GM23338 (cell line): ENCODE measurements at regions not wholly inside any gene's neighbourhood (a gene's known extent, or its start where the extent isn't known, plus 50 kb on each side); places are given as distances from the start of the nearest gene placed in this dataset.

ENCODE experiments used
- ATAC-seq: fragments of 200-7000 bp; cut with Tn5 transposase; 3 replicates; pipeline ENCODE4 v1.9.1; 2020
- DNase-seq: peaks from one replicate; pipeline ENCODE4 v3.0.0-alpha.2; 2015; ENCODE audit warnings: low spot score
- H2AFZ ChIP-seq: fragments of 200-600 bp; sonication (generic); 2 replicates; pipeline ENCODE4 v1.8.0; 2016; ENCODE audit warnings: antibody characterized with exemption, mild to moderate bottlenecking, moderate library complexity
- H3F3A ChIP-seq: fragments of 200-600 bp; sonication (generic); replicated peaks from 2 replicates; pipeline ENCODE4 v1.8.0; 2017; ENCODE audit warnings: antibody characterized with exemption, mixed run types, low read depth
- H3K27ac ChIP-seq: fragments of 200-600 bp; sonication (generic); 2 replicates; pipeline ENCODE4 v1.6.1; 2016; ENCODE audit warnings: low read depth
- H3K27me3 ChIP-seq: fragments of 200-600 bp; sonication (generic); 2 replicates; pipeline ENCODE4 v1.8.0; 2016; ENCODE audit warnings: mild to moderate bottlenecking, mixed run types, moderate library complexity; ENCODE audit not compliant: insufficient read depth
- H3K36me3 ChIP-seq: fragments of 200-600 bp; sonication (generic); 2 replicates; pipeline ENCODE4 v1.8.0; 2016; ENCODE audit warnings: mild to moderate bottlenecking; ENCODE audit not compliant: insufficient read depth
- H3K4me1 ChIP-seq: fragments of 200-600 bp; sonication (generic); 2 replicates; pipeline ENCODE4 v1.8.0; 2016; ENCODE audit warnings: mild to moderate bottlenecking, moderate library complexity; ENCODE audit not compliant: insufficient read depth
- H3K4me2 ChIP-seq: fragments of 200-600 bp; sonication (generic); 2 replicates; pipeline ENCODE4 v1.7.1; 2017; ENCODE audit warnings: mixed run types
- H3K4me3 ChIP-seq: fragments of 200-600 bp; sonication (generic); 2 replicates; pipeline ENCODE4 v1.6.1; 2016; ENCODE audit warnings: mixed run types
- H3K79me2 ChIP-seq: fragments of 200-600 bp; sonication (generic); replicated peaks from 2 replicates; pipeline ENCODE4 v1.8.0; 2017; ENCODE audit warnings: mild to moderate bottlenecking; ENCODE audit not compliant: insufficient read depth
- H3K9me2 ChIP-seq: fragments of 200-600 bp; sonication (generic); 2 replicates; pipeline ENCODE4 v1.8.0; 2017; ENCODE audit not compliant: insufficient read depth
- H4K20me1 ChIP-seq: fragments of 200-600 bp; sonication (generic); replicated peaks from 2 replicates; pipeline ENCODE4 v1.8.0; 2017; ENCODE audit warnings: mild to moderate bottlenecking; ENCODE audit not compliant: insufficient read depth
- H3K27ac Mint-ChIP-seq: 2 replicates; pipeline ENCODE4 v1.8.0; 2020; ENCODE audit warnings: inconsistent platforms, mild to moderate bottlenecking, moderate library complexity, mixed read lengths
- H3K27me3 Mint-ChIP-seq: 3 replicates; pipeline ENCODE4 v1.8.0; 2022; ENCODE audit warnings: low read depth, mild to moderate bottlenecking, moderate library complexity, mixed read lengths, inconsistent platforms; ENCODE audit not compliant: insufficient read depth, poor library complexity
- H3K36me3 Mint-ChIP-seq: 3 replicates; pipeline ENCODE4 v1.8.0; 2021; ENCODE audit warnings: low read depth, mild to moderate bottlenecking, inconsistent platforms, moderate library complexity, mixed read lengths
- H3K4me1 Mint-ChIP-seq: 3 replicates; pipeline ENCODE4 v1.8.0; 2020; ENCODE audit warnings: mild to moderate bottlenecking, inconsistent platforms, mixed read lengths
- H3K4me3 Mint-ChIP-seq: 3 replicates; pipeline ENCODE4 v1.8.0; 2021; ENCODE audit warnings: moderate library complexity, mild to moderate bottlenecking, inconsistent platforms, mixed read lengths
- H3K9me3 Mint-ChIP-seq: 3 replicates; pipeline ENCODE4 v1.8.0; 2020; ENCODE audit warnings: moderate library complexity, mild to moderate bottlenecking, inconsistent platforms, mixed read lengths
- CREB1 ChIP-seq: fragments of 250-450 bp; sonication (Bioruptor Pico); IDR thresholded peaks from 2 replicates; pipeline ENCODE4 v1.5.0; 2020; ENCODE audit warnings: low read depth, mild to moderate bottlenecking, moderate library complexity
- CTCF ChIP-seq, 2 experiments: fragments of 200-600 bp in 1 of 2; sonication (generic) in 1 of 2; conservative IDR thresholded peaks; 2 replicates each; pipeline versions ENCODE4 v1.5.1 to v1.6.1; 2016 to 2017; ENCODE audit warnings: antibody characterized with exemption in 2 of 2, low read depth in 2 of 2, mild to moderate bottlenecking in 2 of 2, moderate library complexity in 1 of 2
- EZH2 ChIP-seq: fragments of 200-600 bp; sonication (generic); IDR thresholded peaks from one replicate; pipeline ENCODE4 v1.8.0; 2017; ENCODE audit warnings: antibody characterized with exemption, mild to moderate bottlenecking, low read depth; ENCODE audit not compliant: unreplicated experiment
- NANOG ChIP-seq: IDR thresholded peaks from 2 replicates; pipeline ENCODE4 v1.6.1; 2016; ENCODE audit warnings: antibody characterized with exemption, borderline replicate concordance
- POLR2AphosphoS5 ChIP-seq: IDR thresholded peaks from 2 replicates; pipeline ENCODE4 v1.6.1; 2016; ENCODE audit warnings: antibody characterized with exemption, low read depth
- STAT1 ChIP-seq: IDR thresholded peaks from one replicate; pipeline ENCODE4 v1.6.1; 2016; ENCODE audit warnings: antibody characterized with exemption; ENCODE audit not compliant: unreplicated experiment
- ZNF462 ChIP-seq: fragments of 250-450 bp; sonication (Bioruptor Pico); IDR thresholded peaks from 2 replicates; pipeline ENCODE4 v1.5.0; 2020; ENCODE audit warnings: mild to moderate bottlenecking, moderate library complexity

- peak; percentile 47 for DNase-seq
- Mint-ChIP-seq H3K4me1 (peaks cover 38% of the 10 kb centered on the region), H3K27ac (peak overlapping the region; percentile 91), H3K9me3 (no peaks in the 10 kb centered on the region), H3K4me3 (no peak overlapping the region; the same call in 2 of the 3 replicates), H3K36me3 (no peaks in the 10 kb centered on the region), H3K27me3 (no peaks in the 10 kb centered on the region)
- ATAC-seq = peak; percentile 93
- TF ChIP-seq ZNF462 (CRISPR knock-in tag) (peak; percentile 23; the same call in 1 of the 2 replicates), STAT1 (no peak)
- no peaks in the 10 kb centered on the region for H3F3A ChIP-seq
- no peaks in the 10 kb centered on the region for H4K20me1 ChIP-seq
- no peaks in the 10 kb centered on the region for H3K79me2 ChIP-seq
- 0 out of 2 replicates have a peak overlapping the region, but pooled peaks have one; percentile 2 for H2AFZ ChIP-seq
- H3K4me2 ChIP-seq = peak overlapping the region; percentile 2; the same call in 1 of the 2 replicates
- peak overlapping the region; percentile 81; the same call in 1 of the 2 replicates for H3K27ac ChIP-seq
- peaks cover 27% of the 10 kb centered on the region for H3K4me1 ChIP-seq
- no peaks in the 10 kb centered on the region for H3K9me2 ChIP-seq
- H3K4me3 ChIP-seq = no peak overlapping the region
- H3K27me3 ChIP-seq = no peaks in the 10 kb centered on the region
- H3K36me3 ChIP-seq = no peaks in the 10 kb centered on the region
These were observed 137.7 kb upstream of the ADGRL2 start for GRCh38 chr1:81662913-81663526.

GRCh38 chr1:81660286-81660685, 140.4 kb upstream of the ADGRL2 start:
- no peak overlapping the region for H3K4me3 Mint-ChIP-seq
- DNase-seq (no peak), ATAC-seq (no peak)
- peaks cover 8% of the 10 kb centered on the region; the same call in 1 of the 2 replicates for H3K9me2 ChIP-seq
- H3K27ac ChIP-seq = no peak overlapping the region
- no peak overlapping the region for H2AFZ ChIP-seq
- no peak overlapping the region for H3K4me2 ChIP-seq
- no peaks in the 10 kb centered on the region for H3K79me2 ChIP-seq
- peaks cover 27% of the 10 kb centered on the region for H3K4me1 ChIP-seq
- no peak overlapping the region for H3K27ac Mint-ChIP-seq
- no peak overlapping the region for H3K4me3 ChIP-seq
- no peaks in the 10 kb centered on the region for H3K27me3 Mint-ChIP-seq
- no peak for TF ChIP-seq NANOG
- no peak for TF ChIP-seq EZH2
- TF ChIP-seq CTCF (conservative IDR thresholded peaks at IDR 0.05; ENCODE audit: low read depth in 2 of 2) = no peak
- TF ChIP-seq CREB1 (CRISPR knock-in tag) = no peak
- TF ChIP-seq POLR2AphosphoS5 = no peak
- no peak for TF ChIP-seq STAT1
- H4K20me1 ChIP-seq = no peaks in the 10 kb centered on the region
- no peaks in the 10 kb centered on the region for H3F3A ChIP-seq
- no peaks in the 10 kb centered on the region for H3K36me3 ChIP-seq
- H3K9me3 Mint-ChIP-seq = no peaks in the 10 kb centered on the region
- peaks cover 33% of the 10 kb centered on the region for H3K4me1 Mint-ChIP-seq
- no peaks in the 10 kb centered on the region for H3K27me3 ChIP-seq
- H3K36me3 Mint-ChIP-seq = no peaks in the 10 kb centered on the region
